GM12872 (cell line): ENCODE measurements at regions not wholly inside any gene's neighbourhood (a gene's known extent, or its start where the extent isn't known, plus 50 kb on each side); places are given as distances from the start of the nearest gene placed in this dataset.

Experiments used
- CTCF ChIP-seq: IDR thresholded peaks from 3 replicates; pipeline ENCODE4 v1.5.1; 2011; ENCODE audit warnings: low read depth, mild to moderate bottlenecking, low read length, moderate library complexity; ENCODE audit not compliant: insufficient read depth

GRCh38 chr2:7841751-7842150 is 840.1 kb upstream of the ID2 start:
- no peak for TF ChIP-seq CTCF

GRCh38 chr2:7844414-7844965 is 837.4 kb upstream of the ID2 start:
- no peak for TF ChIP-seq CTCF

GRCh38 chr2:7845332-7845731 is 836.5 kb upstream of the ID2 start:
- TF ChIP-seq CTCF = no peak

DNA sequence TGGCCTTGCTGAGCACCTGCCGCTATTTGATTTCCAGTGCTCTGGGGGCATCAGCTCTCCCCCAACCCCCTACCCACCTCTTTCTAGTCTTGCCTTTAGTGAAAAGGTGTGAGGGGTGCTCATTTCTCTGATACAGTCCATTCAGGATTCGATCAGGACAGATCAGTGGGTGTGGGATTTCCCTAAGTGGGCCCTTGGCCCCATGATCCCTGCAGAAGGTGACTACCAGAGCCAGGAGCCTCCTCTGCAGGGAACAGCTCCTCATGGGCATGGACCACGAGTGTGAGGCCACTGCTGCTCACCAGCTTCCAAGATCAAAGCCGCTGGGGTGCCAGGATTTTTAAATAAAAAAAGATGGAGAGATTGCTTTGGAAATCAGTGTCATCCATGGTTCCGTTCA is 835.2 kb upstream of the ID2 start:
- no peak for TF ChIP-seq CTCF

GRCh38 chr2:7847321-7847720 is 834.5 kb upstream of the ID2 start:
- no peak for TF ChIP-seq CTCF

GRCh38 chr2:7849027-7849426 is 832.8 kb upstream of the ID2 start:
- TF ChIP-seq CTCF = no peak

DNA sequence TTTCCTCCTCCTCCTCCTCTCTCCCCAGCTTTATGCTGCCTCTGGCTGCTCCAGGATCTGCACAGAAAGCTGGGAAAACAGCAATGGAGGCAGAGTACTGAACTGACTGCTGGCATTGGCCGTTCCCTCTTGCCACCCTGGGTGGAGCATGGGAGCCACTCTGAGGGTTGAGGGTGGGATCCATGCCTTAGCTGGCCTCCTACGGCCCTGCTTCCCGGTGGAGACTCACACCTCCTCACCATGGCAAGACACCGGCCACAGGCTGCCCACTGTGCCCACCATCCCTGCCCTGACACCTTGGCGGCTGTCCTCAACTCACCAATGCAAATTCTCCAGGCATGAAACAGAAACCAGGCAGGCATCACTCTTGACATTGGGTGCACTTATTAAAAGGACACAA is 832.3 kb upstream of the ID2 start:
- TF ChIP-seq CTCF = no peak
